ENCODE measurements at regions not wholly inside any gene's neighbourhood (a gene's known extent, or its start where the extent isn't known, plus 50 kb on each side); places are given as distances from the start of the nearest gene placed in this dataset.

- DNase-seq (ENCODE audit: low read depth) = no peak
Measured at GRCh38 chr2:118510807-118511206, 336.6 kb downstream of the EN1 start.

DNA sequence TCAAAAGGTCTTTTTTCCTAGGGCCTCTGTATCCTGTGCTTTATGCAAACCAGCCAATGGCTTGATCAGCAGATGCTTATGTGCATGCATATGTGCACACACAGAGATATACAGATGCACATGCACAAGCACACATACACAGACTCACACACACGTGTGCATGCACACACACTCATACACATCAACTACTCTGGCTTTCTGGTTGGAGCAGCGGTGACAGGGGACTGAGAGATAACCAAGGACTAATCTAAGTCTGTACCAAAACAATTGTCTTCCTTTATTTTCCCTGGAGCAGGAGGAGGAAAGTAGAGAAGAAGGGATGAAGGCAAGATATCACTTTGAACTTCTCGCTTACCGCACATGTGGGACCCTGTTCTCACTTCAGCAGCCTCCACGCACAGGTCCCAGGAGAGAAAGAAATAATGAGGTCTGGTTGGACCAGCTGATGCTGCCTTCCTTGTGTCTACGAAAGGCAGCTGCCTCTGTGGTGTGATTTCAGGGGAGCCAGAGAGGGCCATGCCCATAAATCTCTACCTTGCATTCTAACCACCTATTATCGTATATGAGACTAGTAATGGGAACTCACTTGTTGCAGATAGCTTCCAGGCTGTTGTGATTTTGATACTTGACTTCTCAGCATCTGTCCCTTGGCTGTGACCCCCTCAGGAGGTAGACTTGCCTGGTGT, 338.0 kb downstream of the EN1 start:
- DNase-seq (ENCODE audit: low read depth) = no peak

- no peak for DNase-seq (ENCODE audit: low read depth)
Measured at GRCh38 chr2:118508282-118508681, 339.2 kb downstream of the EN1 start.

DNA sequence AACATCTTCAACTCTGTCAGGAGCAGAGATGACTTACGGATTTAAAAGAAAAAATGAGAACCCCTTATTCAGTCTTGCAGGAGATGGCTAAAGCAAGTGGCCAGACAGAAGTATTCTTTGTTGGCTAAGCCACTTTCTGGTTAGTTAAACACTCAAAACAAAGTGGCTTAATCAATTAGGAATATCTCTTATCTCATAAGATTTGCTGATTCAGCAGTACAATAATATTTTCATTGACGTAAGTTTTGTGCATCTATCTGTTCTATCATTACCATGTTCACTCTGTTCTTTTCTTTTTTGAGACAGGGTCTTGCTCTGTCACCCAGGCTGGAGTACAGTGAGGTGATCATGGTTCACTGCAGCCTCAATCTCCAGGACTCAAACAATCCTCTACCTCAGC, 342.0 kb downstream of the EN1 start:
- no peak for DNase-seq (ENCODE audit: low read depth)

DNA sequence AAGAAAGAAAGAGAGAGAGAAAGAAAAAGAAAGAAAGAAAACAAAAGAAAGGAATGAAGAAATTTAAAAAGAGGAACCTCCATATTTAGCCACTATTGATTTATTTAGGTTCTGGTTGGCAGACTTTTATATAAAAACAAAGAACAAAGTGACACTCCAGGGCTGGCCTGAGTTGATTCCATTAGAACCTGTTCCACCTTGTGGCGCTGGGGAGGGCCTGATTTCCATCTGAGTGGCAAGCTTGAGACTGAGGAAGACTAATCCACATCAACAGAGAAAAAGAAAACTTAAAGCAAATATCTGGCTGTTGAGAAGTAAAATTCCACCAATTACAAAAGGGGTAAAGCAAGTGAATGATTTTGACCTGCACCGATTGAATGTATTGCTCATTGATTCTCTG, 345.3 kb downstream of the EN1 start:
- no peak for DNase-seq (ENCODE audit: low read depth)

DNA sequence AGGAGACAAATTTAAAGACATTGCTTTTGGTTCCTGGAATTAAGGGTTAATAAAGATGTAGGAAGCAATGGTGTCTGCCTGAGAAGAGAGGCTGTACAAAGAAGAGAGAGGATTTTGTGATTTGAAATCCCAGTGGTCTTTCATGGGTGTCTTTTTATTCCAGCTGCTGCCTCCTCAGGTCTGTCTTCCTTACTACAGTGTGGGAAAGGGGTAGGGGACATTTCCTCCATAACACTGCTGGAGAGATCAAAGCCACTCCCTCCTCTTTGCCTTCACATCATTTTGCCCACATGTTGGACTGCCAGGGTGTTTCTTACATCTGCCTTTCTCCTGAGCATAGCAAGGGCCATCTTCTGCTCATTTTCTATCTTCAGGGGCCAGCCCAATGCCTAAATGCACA, 348.5 kb downstream of the EN1 start:
- no peak for DNase-seq (ENCODE audit: low read depth)

GRCh38 chr2:118496870-118497611, 350.4 kb downstream of the EN1 start:
- no peak for DNase-seq (ENCODE audit: low read depth)

DNA sequence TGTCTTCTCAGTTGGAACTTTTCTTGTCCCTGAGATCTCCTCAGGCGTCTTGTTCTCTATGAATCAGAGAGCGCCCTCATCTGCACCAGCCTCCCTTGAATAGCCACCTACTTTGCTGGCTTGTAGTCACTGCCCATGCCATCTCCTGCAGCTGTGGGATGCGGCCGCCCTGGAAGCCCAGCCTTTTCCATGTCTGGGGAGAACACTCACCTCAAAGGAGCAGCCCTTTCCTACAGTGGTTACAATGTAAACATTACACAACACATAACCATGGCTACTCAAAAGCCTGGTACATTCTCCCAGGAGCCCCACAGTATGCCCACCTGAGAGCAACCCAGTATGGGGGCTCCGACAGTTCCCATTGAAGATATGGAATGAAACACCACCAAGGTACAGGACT, 351.0 kb downstream of the EN1 start:
- no peak for DNase-seq (ENCODE audit: low read depth)

- no peak for DNase-seq (ENCODE audit: low read depth)
Measured at GRCh38 chr2:118495290-118495689, 352.2 kb downstream of the EN1 start.

- no peak for DNase-seq (ENCODE audit: low read depth)
Measured at GRCh38 chr2:118493213-118493612, 354.2 kb downstream of the EN1 start.

DNA sequence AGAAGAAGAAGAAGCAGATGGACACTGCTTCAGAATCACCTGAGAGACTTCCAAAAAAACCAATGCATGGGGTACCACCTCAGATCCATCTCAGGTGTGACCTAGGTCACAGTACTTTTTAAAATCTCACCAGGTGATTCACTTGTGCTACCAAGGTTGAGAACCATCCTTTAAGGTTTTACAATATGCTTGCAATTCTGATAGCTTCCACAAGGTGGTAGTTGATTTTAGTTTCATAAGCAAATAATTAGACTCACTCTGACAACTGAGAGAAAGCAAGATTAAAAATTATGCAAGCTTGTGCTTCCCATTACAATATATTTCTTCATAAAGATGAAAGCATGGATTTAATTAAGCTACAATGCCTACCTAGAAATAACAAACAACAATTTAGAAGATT, 355.1 kb downstream of the EN1 start:
- no peak for DNase-seq (ENCODE audit: low read depth)

GRCh38 chr2:118490330-118490729, 357.1 kb downstream of the EN1 start:
- no peak for DNase-seq (ENCODE audit: low read depth)

DNA sequence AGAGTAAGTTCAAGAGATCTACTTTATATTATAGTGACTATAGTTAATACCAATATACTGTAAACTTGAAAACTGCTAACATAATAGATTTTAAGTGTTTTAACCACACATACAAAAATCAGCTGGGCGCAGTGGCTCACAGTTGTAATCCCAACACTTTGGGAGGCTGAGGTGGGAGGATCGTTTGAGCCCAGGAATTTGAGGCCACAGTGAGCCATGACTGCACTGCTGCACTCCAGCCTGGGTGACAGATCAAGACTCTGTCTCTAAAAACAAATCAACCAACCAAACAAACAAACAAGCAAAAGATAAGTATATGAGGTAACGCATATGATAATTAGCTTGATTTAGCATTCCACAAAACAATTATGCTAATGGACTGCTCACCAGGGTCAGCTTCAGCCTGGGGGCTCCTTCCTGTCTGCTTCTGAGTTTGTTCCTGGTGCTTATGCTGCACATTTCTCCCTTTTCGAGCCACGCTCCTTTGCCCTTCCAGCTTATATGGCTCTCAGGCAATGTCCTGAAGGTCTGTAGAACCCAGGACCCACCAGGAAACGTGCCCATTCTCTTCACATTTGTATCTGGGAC, 357.6 kb downstream of the EN1 start:
- DNase-seq (ENCODE audit: low read depth) = no peak

DNA sequence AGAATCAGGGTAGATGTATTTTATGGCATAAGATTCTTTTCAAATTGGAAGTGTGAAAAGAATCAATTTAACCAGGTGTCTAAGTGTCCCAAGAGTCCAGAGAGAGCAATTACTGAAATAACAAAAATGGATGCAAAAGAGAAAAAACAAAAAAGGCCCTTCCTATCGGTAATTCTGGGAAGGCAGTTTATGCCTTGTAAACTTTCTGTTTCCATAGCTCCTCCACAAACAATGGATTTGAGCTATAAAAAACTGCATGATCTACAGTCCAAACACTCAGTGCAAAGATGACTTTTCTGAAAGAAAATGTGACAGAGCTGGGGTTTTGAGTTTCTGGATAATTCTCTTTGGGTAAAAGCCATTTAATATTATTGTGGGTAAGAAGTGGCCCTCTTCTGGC, 366.1 kb downstream of the EN1 start:
- DNase-seq (ENCODE audit: low read depth) = no peak

- DNase-seq (ENCODE audit: low read depth) = no peak
Measured at GRCh38 chr2:118479020-118479419, 368.4 kb downstream of the EN1 start.

DNA sequence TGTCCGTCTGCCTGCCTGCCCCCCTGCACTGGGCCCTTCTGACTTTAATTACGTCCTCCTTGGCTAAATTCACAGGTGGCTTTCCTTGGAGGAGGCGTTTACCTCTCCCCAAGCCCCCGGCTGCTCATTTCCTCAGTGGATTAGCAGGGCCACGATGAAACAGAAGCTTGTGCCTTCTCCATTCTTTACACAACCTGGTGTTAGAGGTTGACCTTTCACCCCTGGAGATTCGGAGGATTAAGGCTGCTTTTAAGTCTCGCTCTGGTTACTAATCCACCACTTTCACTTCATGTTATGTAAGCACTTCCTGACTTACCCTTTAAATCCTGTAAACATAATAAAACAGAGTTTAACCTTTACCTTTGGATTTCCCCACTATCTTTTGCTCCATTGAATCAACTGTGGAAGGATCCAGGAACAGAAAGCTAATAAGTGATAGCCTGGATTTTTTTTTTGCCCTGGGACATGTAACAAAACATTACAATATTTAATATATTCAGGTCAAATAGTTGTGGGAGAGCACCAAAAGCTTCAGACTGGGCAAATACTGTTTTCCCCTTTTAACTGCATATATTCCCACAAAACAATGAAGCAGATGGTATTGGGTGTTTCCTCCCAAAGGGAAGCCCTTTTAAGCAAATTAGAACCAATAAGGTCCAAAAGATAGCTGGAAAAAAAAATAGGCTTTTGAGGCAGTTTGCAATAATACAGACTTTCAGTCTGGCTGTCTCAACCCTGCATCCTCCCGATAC, 370.2 kb downstream of the EN1 start:
- no peak for DNase-seq (ENCODE audit: low read depth)

- DNase-seq (ENCODE audit: low read depth) = no peak
Measured at GRCh38 chr2:118475622-118476205, 371.7 kb downstream of the EN1 start.

- no peak for DNase-seq (ENCODE audit: low read depth)
Measured at GRCh38 chr2:118474541-118474920, 372.9 kb downstream of the EN1 start.

GRCh38 chr2:118473846-118474540, 373.5 kb downstream of the EN1 start:
- no peak for DNase-seq (ENCODE audit: low read depth)

DNA sequence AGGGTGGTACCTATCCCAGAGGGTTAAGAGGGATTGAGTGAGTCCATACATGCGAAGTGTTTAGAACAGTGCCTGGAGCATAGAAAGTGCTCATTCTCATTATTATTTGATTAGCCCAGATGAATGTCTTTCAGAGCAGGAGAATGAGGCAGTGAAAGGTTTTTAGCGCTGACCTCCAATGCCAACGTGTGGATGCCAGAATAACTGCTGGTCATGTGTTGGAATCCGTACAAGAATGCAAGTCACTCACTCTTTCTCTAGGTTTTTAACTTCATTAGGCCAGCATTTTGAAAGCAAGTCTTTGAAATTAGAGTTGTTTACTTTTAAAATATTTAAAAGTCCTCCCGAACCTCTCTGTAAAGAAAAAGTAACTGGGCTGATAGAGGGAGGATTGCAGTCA, 374.2 kb downstream of the EN1 start:
- no peak for DNase-seq (ENCODE audit: low read depth)

DNA sequence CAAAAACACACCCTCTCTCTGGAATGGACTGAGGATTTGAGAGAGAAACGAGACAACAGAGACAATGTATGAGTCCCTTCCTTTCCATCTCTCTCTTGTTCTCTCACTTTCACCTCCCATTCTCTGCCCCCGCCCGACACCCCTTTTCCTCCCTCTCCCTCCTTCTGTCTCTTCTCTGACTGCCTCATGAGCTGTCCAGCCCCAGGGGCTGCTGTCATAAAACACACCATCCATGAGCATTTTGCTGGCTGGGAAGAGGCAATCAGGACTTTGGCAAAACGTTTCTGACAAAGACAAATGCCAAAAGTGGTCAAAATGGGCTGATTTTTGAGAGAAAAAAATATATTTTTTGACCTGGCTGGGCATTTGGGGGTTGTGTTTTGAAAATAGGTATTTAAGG, 377.2 kb downstream of the EN1 start:
- no peak for DNase-seq (ENCODE audit: low read depth)

- DNase-seq (ENCODE audit: low read depth) = no peak
Measured at GRCh38 chr2:118469103-118469502, 378.3 kb downstream of the EN1 start.
